GM23248 (cell line): ENCODE measurements at regions not wholly inside any gene's neighbourhood (a gene's known extent, or its start where the extent isn't known, plus 50 kb on each side); places are given as distances from the start of the nearest gene placed in this dataset.
"Not testable (repeated sequence)": the region's sequence is repeated elsewhere in the genome, so short reads cannot be mapped to it uniquely, and the experiment has no call there.

Experiments
- DNase-seq: peaks from one replicate; pipeline ENCODE4 v3.0.0-alpha.2; 2015
- H2AFZ ChIP-seq: fragments of 200-600 bp; sonication (generic); 2 replicates; pipeline ENCODE4 v1.6.1; 2016; ENCODE audit warnings: antibody characterized with exemption
- H3F3A ChIP-seq: fragments of 200-600 bp; sonication (generic); 2 replicates; pipeline ENCODE4 v1.6.1; 2016; ENCODE audit warnings: mild to moderate bottlenecking, antibody characterized with exemption, mixed run types; ENCODE audit not compliant: insufficient read depth
- H3K27ac ChIP-seq: fragments of 200-600 bp; sonication (generic); 2 replicates; pipeline ENCODE4 v1.5.1; 2016; ENCODE audit warnings: mild to moderate bottlenecking
- H3K27me3 ChIP-seq: fragments of 200-600 bp; sonication (generic); replicated peaks from 2 replicates; pipeline ENCODE4 v1.6.1; 2016; ENCODE audit warnings: mild to moderate bottlenecking; ENCODE audit not compliant: insufficient read depth
- H3K36me3 ChIP-seq: fragments of 200-600 bp; sonication (generic); 2 replicates; pipeline ENCODE4 v1.6.1; 2016; ENCODE audit warnings: low read depth, mild to moderate bottlenecking
- H3K4me1 ChIP-seq: fragments of 200-600 bp; sonication (generic); 2 replicates; pipeline ENCODE4 v1.6.1; 2016; ENCODE audit warnings: mild to moderate bottlenecking; ENCODE audit not compliant: insufficient read depth
- H3K4me2 ChIP-seq: fragments of 200-600 bp; sonication (generic); one replicate; pipeline ENCODE4 v1.6.1; 2016; ENCODE audit warnings: mild to moderate bottlenecking; ENCODE audit not compliant: unreplicated experiment
- H3K4me3 ChIP-seq: fragments of 200-600 bp; sonication (generic); 2 replicates; pipeline ENCODE4 v1.5.1; 2016; ENCODE audit warnings: mild to moderate bottlenecking
- H3K79me2 ChIP-seq: fragments of 200-600 bp; sonication (generic); 2 replicates; pipeline ENCODE4 v1.6.1; 2016; ENCODE audit warnings: mild to moderate bottlenecking; ENCODE audit not compliant: insufficient read depth
- H3K9ac ChIP-seq: fragments of 200-600 bp; sonication (generic); 2 replicates; pipeline ENCODE4 v1.6.1; 2016; ENCODE audit warnings: mild to moderate bottlenecking
- H3K9me2 ChIP-seq: fragments of 200-600 bp; sonication (generic); 2 replicates; pipeline ENCODE4 v1.6.1; 2016; ENCODE audit warnings: mixed run types, mild to moderate bottlenecking, moderate library complexity; ENCODE audit not compliant: insufficient read depth
- H3K9me3 ChIP-seq: fragments of 200-600 bp; sonication (generic); one replicate; pipeline ENCODE4 v1.6.1; 2017; ENCODE audit warnings: low read depth
- H4K20me1 ChIP-seq: fragments of 200-600 bp; sonication (generic); 2 replicates; pipeline ENCODE4 v1.6.0; 2016; ENCODE audit not compliant: insufficient read depth
- EZH2 ChIP-seq: fragments of 200-600 bp; sonication (generic); IDR thresholded peaks from 2 replicates; pipeline ENCODE4 v1.6.1; 2018; ENCODE audit warnings: antibody characterized with exemption, mild to moderate bottlenecking; ENCODE audit not compliant: insufficient read depth, poor library complexity, severe bottlenecking
- EZH2phosphoT487 ChIP-seq: fragments of 200-600 bp; sonication (generic); IDR thresholded peaks from 2 replicates; pipeline ENCODE4 v1.6.1; 2018; ENCODE audit warnings: antibody characterized with exemption, moderate library complexity, mild to moderate bottlenecking, low read depth; ENCODE audit not compliant: insufficient read depth
- WGBS, 2 experiments: methylation state at CpG; one replicate each; pipeline ENCODE4 v1.1.6; 2015 to 2017; ENCODE audit warnings: low lambda C conversion rate in 2 of 2, low coverage in 1 of 2; ENCODE audit errors: missing lambda C conversion rate in 2 of 2; 5-methylcytosine and 5-hydroxymethylcytosine counted together
- in situ Hi-C: fragments of 300-500 bp; cut with MboI; formaldehyde crosslinking; loops from 2 replicates; pipeline ENCODE4 v1.15.0; 2020

DNA sequence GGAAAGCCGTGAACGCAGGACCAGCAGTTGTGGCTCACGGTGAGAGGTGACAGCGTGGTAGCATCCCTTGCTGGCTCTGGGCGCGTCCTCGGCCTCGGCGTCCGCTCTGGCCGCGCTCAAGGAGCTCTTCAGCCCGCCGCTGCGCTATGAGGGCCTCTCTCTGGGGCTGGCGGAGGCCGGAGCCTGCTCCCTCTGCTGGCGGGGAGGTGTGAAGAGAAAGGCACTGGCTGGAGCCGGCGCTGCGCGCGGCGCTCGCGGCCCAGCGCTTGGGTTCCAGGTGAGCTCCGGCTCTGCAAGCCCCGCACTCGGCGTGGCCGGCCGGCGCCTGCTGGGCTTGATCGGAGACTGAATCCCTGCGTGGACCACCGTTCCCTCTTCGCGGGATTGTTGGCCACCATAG, 705.6 kb downstream of the SEMA5A start:
- Histone ChIP-seq H4K20me1 (no peaks in the 10 kb centered on the region), H3K9me2 (no peaks in the 10 kb centered on the region), H3K9ac (no peak overlapping the region), H3K4me3 (no peak overlapping the region), H3F3A (peaks cover 29% of the 10 kb centered on the region), H3K4me1 (peaks cover 27% of the 10 kb centered on the region), H2AFZ (no peak overlapping the region), H3K27me3 (no peaks in the 10 kb centered on the region), H3K79me2 (no peaks in the 10 kb centered on the region), H3K9me3 (no peaks in the 10 kb centered on the region), H3K4me2 (no peak overlapping the region), H3K36me3 (no peaks in the 10 kb centered on the region), H3K27ac (no peak overlapping the region)
- DNase-seq, result no peak
- in situ Hi-C loops, result no loop called here
- TF ChIP-seq EZH2 (no peak), EZH2phosphoT487 (no peak)
- 95 to 99% methylated on average over 34 to 39 of the region's 39 CpGs for WGBS, 2 experiments

- DNase-seq, H3K79me2 ChIP-seq, in situ Hi-C loops, H4K20me1 ChIP-seq, H3K27me3 ChIP-seq, H3K4me2 ChIP-seq, H3K9me3 ChIP-seq, H3K9ac ChIP-seq, H3K4me3 ChIP-seq, H2AFZ ChIP-seq, H3K36me3 ChIP-seq, H3K9me2 ChIP-seq, H3K27ac ChIP-seq: not testable (repeated sequence)
- Histone ChIP-seq H3K4me1 (peaks cover 32% of the 10 kb centered on the region), H3F3A (peaks cover 34% of the 10 kb centered on the region)
- WGBS, 2 experiments, result 92 to 99% methylated on average over 8 of the region's 8 CpGs
Measured at GRCh38 chr5:8840746-8841145, 705.1 kb downstream of the SEMA5A start.

GRCh38 chr5:8842971-8843551, 702.8 kb downstream of the SEMA5A start:
- peaks cover 39% of the 10 kb centered on the region for H3F3A ChIP-seq
- TF ChIP-seq EZH2phosphoT487 (no peak), EZH2 (no peak)
- H3K27me3 ChIP-seq, result no peaks in the 10 kb centered on the region
- in situ Hi-C loops, result no loop called here
- no peaks in the 10 kb centered on the region for H3K9me3 ChIP-seq
- no peaks in the 10 kb centered on the region for H3K79me2 ChIP-seq
- H4K20me1 ChIP-seq, result no peaks in the 10 kb centered on the region
- no peak overlapping the region for H3K4me3 ChIP-seq
- H3K9me2 ChIP-seq, result no peaks in the 10 kb centered on the region
- peak overlapping the region; percentile 52 for H3K27ac ChIP-seq
- peak overlapping the region; percentile 42; the same call in 1 of the 2 replicates for H3K9ac ChIP-seq
- H3K4me2 ChIP-seq, result no peak overlapping the region
- 78 to 84% methylated on average over 5 of the region's 5 CpGs for WGBS, 2 experiments
- H2AFZ ChIP-seq, result no peak overlapping the region
- H3K36me3 ChIP-seq, result no peaks in the 10 kb centered on the region
- peaks cover 37% of the 10 kb centered on the region for H3K4me1 ChIP-seq
- DNase-seq, result peak; percentile 70

- WGBS, 2 experiments, result 7 to 15% methylated on average over 7 of the region's 7 CpGs
- Histone ChIP-seq H3K27me3 (no peaks in the 10 kb centered on the region), H3K27ac (peak overlapping the region; percentile 52), H3K79me2 (no peaks in the 10 kb centered on the region), H3K4me1 (peaks cover 41% of the 10 kb centered on the region), H3K9me3 (no peaks in the 10 kb centered on the region), H3F3A (peaks cover 39% of the 10 kb centered on the region), H3K4me3 (no peak overlapping the region), H3K9ac (peak overlapping the region; percentile 42), H3K4me2 (peak overlapping the region; percentile 19), H2AFZ (peak overlapping the region; percentile 71), H3K36me3 (no peaks in the 10 kb centered on the region), H3K9me2 (no peaks in the 10 kb centered on the region), H4K20me1 (no peaks in the 10 kb centered on the region)
- in situ Hi-C loops, result no loop called here
- peak; percentile 87 for DNase-seq
- TF ChIP-seq EZH2, result no peak
- no peak for TF ChIP-seq EZH2phosphoT487
Measured at GRCh38 chr5:8843771-8844170, 702.1 kb downstream of the SEMA5A start.

DNA sequence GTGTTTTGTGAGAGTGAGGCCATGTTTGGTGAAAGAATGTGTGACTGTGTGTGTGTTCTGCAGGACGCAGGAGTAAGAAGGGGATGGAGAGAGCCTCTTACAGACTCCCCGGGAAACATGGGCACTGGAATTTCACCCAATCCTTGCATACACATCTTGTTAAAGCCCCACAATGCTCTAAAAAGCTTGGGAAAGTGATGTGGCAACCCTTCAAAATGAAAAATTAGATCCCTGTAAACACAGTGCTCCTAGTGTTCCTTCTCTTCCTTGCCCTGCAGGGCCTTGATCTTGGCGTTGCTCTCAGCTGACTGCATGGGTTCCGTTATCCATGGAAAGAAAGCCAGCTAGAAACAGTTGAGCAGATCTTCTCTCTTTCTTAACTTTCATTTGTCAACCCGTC, 701.7 kb downstream of the SEMA5A start:
- peaks cover 39% of the 10 kb centered on the region for H3F3A ChIP-seq
- peaks cover 45% of the 10 kb centered on the region for H3K4me1 ChIP-seq
- peak overlapping the region; percentile 19 for H3K4me2 ChIP-seq
- H3K9me2 ChIP-seq, result no peaks in the 10 kb centered on the region
- no peaks in the 10 kb centered on the region for H4K20me1 ChIP-seq
- 10 to 17% methylated on average over 5 of the region's 5 CpGs for WGBS, 2 experiments
- peak; percentile 45 for DNase-seq
- H3K36me3 ChIP-seq, result no peaks in the 10 kb centered on the region
- TF ChIP-seq EZH2 (no peak), EZH2phosphoT487 (no peak)
- no peaks in the 10 kb centered on the region for H3K27me3 ChIP-seq
- peak overlapping the region; percentile 42 for H3K9ac ChIP-seq
- in situ Hi-C loops, result no loop called here
- peak overlapping the region; percentile 52 for H3K27ac ChIP-seq
- H3K79me2 ChIP-seq, result no peaks in the 10 kb centered on the region
- no peak overlapping the region for H3K4me3 ChIP-seq
- peak overlapping the region; percentile 71 for H2AFZ ChIP-seq
- no peaks in the 10 kb centered on the region for H3K9me3 ChIP-seq
